ENCODE measurements at regions not wholly inside any gene's neighbourhood (a gene's known extent, or its start where the extent isn't known, plus 50 kb on each side); places are given as distances from the start of the nearest gene placed in this dataset.

DNA sequence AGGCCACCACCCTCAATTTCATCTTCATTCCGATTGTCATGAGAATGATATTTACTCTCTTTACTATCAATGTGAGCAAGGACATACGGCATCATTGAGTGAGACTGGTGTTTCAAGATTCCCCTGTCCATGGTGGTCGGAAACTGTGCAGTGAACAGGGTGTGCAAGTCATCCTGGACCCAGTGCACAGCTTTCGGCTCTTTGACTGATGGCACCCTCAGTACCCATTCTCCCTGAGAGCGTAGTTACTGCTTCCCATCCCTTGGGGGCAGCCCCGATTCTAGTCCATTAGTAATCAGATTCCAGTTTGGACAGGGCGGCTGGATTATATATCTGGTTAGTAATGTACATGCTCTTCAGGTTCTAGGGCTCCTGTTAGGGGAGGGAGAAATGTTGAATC is 61.7 kb upstream of the SUB1 start:
- no peak for TF ChIP-seq ZNF302 (CRISPR knock-in tag; IDR thresholded peaks at IDR 0.05)
- TF ChIP-seq, protein P1, sequence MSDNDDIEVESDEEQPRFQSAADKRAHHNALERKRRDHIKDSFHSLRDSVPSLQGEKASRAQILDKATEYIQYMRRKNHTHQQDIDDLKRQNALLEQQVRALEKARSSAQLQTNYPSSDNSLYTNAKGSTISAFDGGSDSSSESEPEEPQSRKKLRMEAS (IDR thresholded peaks at IDR 0.05): no peak
- TF ChIP-seq CHD4 (IDR thresholded peaks at IDR 0.05; ENCODE audit: borderline replicate concordance): no peak
- no peak for TF ChIP-seq KDM5A (IDR thresholded peaks at IDR 0.05)
- TF ChIP-seq, protein P2, sequence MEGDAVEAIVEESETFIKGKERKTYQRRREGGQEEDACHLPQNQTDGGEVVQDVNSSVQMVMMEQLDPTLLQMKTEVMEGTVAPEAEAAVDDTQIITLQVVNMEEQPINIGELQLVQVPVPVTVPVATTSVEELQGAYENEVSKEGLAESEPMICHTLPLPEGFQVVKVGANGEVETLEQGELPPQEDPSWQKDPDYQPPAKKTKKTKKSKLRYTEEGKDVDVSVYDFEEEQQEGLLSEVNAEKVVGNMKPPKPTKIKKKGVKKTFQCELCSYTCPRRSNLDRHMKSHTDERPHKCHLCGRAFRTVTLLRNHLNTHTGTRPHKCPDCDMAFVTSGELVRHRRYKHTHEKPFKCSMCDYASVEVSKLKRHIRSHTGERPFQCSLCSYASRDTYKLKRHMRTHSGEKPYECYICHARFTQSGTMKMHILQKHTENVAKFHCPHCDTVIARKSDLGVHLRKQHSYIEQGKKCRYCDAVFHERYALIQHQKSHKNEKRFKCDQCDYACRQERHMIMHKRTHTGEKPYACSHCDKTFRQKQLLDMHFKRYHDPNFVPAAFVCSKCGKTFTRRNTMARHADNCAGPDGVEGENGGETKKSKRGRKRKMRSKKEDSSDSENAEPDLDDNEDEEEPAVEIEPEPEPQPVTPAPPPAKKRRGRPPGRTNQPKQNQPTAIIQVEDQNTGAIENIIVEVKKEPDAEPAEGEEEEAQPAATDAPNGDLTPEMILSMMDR (IDR thresholded peaks at IDR 0.05): no peak
- no peak for TF ChIP-seq POLR2A (IDR thresholded peaks at IDR 0.05; ENCODE audit: low read length)
- no peak for TF ChIP-seq KDM1A (IDR thresholded peaks at IDR 0.05; ENCODE audit: low read depth)
- TF ChIP-seq MAFK (IDR thresholded peaks at IDR 0.05; ENCODE audit: partially characterized antibody): no peak
- no peak for TF ChIP-seq SREBF2 (IDR thresholded peaks at IDR 0.05)
- TF ChIP-seq BHLHE40 (IDR thresholded peaks at IDR 0.05; ENCODE audit: low read depth, low read length): no peak
- TF ChIP-seq, protein P3, sequence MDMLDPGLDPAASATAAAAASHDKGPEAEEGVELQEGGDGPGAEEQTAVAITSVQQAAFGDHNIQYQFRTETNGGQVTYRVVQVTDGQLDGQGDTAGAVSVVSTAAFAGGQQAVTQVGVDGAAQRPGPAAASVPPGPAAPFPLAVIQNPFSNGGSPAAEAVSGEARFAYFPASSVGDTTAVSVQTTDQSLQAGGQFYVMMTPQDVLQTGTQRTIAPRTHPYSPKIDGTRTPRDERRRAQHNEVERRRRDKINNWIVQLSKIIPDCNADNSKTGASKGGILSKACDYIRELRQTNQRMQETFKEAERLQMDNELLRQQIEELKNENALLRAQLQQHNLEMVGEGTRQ (IDR thresholded peaks at IDR 0.05): no peak

Measured in A549 (cell line).